AML-193 (cell line): ENCODE measurements at regions not wholly inside any gene's neighbourhood (a gene's known extent, or its start where the extent isn't known, plus 50 kb on each side); places are given as distances from the start of the nearest gene placed in this dataset.
"Not testable (repeated sequence)": the region's sequence is repeated elsewhere in the genome, so short reads cannot be mapped to it uniquely, and the experiment has no call there.

Source experiments
- DNase-seq, 2 experiments: peaks; one replicate each; lab custom pipeline; 2025; lab: John Stamatoyannopoulos, UW

DNA sequence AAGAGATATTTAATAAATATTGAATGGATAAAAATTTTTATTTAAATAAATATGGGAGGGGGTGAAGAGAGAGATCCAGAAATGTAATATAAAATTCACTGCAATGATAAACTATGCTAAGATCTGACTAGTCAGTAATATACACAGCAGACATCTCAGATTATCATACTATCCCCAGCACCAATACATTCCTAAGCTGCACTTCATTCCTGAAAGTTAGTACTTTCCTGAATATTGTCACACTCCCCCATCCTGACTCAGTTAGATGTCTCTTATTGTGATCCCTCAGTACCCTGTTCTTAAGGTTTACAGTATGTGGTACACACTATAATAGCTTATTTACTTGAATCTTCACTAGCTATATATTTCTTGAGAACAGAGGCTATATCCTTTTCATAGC, 88.3 kb upstream of the KCNQ5 start:
- no peak for DNase-seq

DNA sequence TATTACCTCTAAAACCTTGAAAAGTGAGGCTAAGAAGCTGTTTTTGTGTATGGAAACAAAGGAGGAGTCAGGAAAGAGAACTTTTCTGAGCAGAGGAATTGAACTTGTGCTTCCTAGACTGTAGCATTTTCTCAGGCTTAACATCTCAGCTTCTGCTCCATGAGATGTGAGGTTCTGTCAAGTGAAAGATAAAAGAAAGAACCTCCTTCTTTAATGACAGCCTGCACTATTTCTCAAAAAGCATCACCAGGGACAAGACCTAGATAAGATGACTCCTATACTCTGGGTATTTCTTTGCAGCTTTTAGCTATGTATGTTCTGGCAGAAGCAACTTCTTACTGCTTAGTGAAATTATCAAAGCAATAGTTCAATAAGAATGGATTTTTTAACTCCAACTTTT, 87.6 kb upstream of the KCNQ5 start:
- no peak for DNase-seq

DNA sequence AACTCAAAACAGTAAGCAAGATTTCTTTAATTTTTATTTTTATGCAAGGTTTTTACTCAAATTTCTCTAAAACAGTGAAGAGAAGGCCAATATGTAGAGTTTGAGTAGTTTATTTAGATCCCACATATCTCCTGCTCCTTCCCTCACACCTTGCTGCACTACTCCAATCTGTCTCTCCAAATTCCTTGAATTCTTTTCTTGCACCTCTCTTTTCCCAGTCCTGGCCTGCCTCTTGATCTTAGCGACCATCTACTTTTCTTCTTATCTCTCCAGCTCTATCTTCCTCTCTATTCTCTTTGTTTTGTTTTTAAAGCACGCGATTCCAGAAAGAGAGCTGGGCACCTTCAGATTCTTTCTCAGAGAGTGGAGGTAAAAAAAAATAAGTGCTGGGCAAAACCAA, 86.7 kb upstream of the KCNQ5 start:
- DNase-seq = no peak

DNA sequence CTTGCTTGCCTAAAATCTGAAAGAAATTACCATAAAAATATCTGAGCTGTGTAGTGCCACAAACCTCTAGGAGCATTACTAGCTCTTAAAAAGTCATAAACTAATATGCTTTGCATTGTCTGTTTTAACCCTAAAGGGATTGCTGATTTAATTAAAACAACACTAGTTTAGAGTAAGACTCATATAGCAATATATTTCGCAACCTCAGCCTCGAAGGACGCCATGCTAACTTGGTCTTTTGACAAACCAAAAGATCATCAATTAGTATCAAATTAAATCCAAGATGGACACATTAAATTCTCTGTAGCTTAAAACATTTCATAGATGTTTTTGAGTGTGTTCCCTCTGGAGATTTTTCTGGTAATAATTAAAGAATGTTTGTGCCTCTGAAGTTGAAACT, 74.8 kb upstream of the KCNQ5 start:
- DNase-seq = no peak

DNA sequence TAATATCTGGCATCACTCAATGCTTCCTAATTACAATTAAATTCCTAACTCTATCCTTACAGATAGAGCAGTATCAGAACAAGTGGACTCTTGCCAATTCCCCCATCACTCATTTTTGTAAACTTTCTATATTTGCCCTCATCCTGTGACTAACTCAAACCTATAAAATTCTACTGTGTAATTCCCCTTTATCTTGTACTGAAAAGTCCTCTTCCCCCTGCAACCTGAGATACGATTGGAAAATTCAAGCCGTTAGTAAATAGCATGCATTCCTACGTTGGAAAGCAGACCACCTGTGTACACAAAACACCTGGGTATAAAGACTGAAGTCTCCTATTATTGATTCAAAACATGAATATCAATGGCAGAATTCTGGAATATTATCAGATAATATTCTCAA, 70.4 kb upstream of the KCNQ5 start:
- no peak for DNase-seq

DNA sequence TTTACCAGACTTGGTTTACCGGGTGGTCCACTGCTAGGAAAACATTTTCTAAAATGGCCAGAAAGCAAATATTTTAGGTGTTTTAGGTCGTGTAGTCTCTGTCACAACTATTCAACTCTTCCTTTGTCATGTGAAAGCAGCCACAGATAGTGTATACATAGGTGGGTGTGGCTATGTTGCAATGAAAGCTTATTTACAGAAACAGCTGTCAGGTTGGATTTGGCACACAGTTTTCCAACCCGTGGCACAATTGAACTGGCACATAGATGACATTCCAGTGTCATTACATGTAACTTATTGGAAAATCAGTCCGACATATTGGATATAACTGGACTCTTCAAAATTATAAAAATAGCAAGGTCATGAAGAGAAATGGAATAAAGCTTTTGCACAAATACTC, 68.9 kb upstream of the KCNQ5 start:
- no peak for DNase-seq

DNA sequence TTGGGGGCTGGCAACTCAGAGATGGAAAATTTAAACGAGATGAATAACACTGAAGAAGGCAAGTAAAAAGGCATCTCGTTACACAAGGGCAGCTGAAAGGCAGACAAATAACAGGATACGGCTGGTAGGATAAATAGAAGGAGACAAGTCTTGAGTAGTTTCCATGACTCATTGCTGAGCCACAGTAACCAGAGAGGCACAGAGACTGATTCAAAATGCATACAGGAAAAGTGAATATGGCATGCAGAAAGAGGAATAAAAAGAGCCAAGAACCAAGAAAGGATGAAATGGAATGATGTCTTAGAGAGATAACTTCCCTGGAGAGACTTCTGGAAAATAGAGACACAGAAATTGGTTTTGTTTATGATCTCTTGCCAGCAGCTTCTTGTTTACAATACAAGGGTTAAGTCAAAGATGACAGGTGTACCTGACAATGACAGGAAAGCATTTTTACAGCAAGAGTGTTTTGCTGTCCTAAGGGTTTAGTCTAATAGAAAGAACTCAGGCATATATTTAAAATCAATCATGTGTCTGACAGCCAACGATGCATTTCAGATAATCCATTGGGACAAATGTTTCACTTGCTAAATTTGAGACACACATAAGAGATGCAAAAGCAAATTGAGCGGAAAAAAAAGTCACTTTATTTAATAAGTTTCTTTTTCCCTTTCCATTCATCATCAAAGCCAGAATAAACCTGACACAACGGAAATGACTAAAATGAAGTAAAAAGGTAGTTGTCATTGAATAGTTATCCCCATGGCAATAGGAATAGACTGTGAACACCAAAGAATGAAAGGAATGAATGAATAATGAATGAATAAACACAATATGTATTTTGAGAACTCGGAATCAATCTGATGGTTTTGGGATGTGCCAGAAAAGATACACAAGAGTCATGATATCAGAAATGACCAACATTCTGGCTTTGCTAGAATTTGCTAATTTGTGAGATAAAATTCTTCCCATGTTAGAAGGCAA, 68.0 kb upstream of the KCNQ5 start:
- no peak for DNase-seq

DNA sequence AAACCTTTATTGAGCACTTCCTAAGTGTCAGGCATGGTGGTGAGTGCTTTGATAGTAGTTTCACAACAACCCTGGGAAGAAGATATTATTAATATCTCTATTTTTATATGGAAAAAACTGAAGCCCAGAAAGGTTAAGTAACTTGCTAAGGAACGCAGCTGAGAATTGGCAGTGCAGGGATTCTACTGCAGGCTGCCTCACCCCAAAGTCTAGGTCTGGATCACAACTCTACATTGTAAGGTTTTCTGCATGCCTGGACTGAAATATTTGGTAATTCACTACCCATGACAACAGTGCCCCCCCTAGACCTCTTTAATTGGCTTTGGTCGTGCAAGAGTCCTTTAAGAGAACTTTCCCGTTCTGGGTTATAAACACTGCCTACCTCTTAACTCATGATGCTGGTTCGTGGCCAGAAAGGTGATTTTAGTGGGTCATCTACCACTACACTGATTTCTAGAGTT, 67.1 kb upstream of the KCNQ5 start:
- no peak for DNase-seq

DNA sequence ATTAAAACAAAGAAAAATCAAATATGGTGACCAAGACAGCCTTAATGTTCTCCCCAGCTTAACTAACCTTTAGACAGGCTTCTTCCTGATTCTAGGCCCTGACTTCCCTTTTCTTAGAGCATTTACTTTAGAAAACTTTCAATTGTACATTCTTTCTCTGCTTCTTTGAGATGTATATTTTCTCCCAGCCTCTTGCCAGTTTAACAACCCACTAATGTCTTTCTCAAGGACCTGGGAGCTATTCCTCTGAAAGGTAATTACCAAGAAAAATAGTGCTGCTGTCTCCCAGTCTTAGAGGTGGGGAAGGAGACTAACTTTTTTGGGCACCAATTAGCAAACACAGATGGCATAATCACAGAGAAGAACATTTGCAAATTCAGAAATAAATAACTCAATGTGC, 62.8 kb upstream of the KCNQ5 start:
- DNase-seq = peak; percentile 14 to 28

DNA sequence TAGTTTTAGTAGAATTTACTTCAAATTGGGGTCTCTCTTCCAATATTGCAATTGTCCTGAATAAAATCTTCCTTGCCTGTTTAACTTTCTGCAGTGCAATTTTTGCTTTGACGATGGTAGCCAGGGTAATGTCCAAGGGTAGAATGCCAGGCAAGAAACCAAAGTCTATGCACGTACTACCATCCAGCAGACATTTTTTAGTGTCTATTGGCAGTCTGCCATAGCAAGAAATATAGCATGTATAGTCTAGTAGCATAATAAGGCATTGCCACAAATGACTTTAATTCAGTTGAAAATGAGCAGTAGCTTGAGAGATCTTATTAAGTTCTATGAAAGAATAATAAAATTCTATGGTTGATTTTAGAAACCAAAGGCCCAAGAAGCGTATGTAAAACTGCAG, 62.3 kb upstream of the KCNQ5 start:
- DNase-seq = no peak

DNA sequence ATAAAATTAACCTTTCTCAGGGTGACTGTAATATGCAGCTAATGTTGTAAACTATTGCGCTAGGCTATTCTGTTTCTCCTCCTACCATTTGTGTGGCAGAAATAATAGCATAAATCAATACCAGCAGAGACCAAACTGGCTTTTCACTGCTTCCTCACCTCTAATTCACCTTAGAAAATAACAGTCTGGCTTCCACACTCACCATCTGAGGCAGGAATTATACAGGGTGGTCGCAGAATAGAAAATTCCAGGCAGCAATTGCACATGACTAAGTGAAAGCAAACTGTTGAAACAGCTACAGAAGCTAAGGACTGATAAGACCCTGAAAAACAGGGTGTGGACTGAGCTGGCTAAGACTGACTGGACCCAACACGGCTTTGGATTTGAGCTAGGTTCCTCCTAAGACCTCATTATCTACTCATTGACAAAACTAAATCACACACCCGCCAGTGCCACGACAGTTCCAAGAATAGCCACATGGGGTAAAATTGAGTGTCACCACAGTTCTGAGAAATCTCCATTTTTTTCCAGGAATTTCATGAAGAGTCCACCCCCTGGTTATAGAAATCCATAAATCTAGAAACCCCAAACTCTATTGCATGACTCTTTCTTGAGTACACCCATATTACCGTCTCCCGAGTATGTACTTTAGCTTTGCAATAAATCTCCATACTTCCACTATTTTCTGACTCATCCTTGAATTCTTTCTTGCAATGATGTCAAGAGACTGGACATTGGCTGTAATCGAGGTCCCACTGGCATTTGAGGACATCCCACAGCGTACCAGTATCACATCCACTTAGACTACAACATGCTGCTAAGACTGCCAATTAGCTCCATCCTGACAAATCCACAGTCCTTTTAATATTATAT, 60.9 kb upstream of the KCNQ5 start:
- DNase-seq = no peak

DNA sequence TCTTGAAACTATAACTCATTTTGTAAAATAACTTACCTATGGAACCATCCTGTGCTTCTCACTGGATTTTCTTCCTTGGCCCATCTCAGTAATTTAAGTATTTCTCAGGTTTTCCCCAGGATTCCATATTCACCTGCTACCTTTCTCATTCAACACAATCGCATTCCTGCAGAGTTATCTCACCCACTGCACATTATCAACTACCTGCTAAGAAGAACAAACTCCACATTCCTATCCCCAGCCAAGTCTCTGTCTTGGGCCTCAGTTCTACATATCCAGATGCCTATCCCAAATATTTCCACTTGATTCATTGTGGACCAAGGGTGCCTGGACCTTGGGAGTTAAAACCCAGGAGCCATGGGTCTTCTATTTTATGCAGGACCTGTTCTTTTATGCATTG, 60.2 kb upstream of the KCNQ5 start:
- no peak for DNase-seq

DNA sequence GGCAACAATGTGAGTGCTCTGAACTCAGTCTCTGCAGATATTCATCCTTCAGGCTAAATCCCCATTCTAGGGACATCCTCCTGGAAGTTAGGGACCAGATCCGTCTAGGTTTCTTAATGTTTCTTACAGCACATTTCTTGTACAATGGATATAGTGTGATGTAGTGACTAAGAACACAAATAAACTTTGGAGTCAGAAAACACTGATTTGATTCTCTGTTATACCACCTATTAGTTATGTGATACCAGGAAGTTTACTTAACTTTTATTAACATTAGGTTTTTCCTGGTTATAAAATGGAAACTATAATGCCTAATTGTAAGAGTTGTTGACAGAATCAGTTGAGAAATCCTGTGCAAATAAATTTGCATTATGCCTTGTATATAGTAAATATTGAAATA, 57.6 kb upstream of the KCNQ5 start:
- no peak for DNase-seq

DNA sequence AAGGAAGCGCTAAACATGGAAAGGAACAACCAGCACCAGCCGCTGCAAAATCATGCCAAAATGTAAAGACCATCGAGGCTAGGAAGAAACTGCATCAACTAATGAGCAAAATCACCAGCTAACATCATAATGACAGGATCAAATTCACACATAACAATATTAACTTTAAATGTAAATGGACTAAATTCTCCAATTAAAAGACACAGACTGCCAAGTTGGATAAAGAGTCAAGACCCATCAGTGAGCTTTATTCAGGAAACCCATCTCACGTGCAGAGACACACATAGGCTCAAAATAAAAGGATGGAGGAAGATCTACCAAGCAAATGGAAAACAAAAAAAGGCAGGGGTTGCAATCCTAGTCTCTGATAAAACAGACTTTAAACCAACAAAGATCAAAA, 49.9 kb upstream of the KCNQ5 start:
- DNase-seq = not testable (repeated sequence)
